ENCODE measurements at regions not wholly inside any gene's neighbourhood (a gene's known extent, or its start where the extent isn't known, plus 50 kb on each side); places are given as distances from the start of the nearest gene placed in this dataset.
"Not testable (repeated sequence)": the region's sequence is repeated elsewhere in the genome, so short reads cannot be mapped to it uniquely, and the experiment has no call there.

DNA sequence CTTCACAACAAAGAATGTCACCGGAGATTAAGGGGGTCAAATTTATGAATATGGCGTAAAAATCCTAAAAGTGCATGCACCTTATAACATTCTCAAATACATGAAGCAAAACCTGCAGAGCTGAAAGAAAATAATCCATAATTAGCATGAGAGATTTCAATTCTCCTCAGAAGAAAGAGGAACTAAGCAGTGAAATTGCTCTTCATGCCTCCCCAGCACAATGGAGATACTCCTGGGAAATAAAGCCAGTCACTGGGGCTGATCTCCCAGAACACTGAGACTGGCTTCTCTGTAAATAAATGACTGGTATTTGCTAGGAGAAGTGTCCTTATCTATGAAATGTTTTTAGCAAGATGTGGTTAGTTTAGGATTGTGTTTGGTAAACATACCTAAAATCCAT, 68.1 kb downstream of the GOLGA6L6 start:
- TF ChIP-seq, protein P1, sequence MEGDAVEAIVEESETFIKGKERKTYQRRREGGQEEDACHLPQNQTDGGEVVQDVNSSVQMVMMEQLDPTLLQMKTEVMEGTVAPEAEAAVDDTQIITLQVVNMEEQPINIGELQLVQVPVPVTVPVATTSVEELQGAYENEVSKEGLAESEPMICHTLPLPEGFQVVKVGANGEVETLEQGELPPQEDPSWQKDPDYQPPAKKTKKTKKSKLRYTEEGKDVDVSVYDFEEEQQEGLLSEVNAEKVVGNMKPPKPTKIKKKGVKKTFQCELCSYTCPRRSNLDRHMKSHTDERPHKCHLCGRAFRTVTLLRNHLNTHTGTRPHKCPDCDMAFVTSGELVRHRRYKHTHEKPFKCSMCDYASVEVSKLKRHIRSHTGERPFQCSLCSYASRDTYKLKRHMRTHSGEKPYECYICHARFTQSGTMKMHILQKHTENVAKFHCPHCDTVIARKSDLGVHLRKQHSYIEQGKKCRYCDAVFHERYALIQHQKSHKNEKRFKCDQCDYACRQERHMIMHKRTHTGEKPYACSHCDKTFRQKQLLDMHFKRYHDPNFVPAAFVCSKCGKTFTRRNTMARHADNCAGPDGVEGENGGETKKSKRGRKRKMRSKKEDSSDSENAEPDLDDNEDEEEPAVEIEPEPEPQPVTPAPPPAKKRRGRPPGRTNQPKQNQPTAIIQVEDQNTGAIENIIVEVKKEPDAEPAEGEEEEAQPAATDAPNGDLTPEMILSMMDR (IDR thresholded peaks at IDR 0.05; ENCODE audit: insufficient read depth, low read depth, low read length) = not testable (repeated sequence)
- not testable (repeated sequence) for TF ChIP-seq EZH2 (IDR thresholded peaks at IDR 0.05; ENCODE audit: insufficient read depth, low read length)
